C4-2B (cell line): ENCODE measurements at regions not wholly inside any gene's neighbourhood (a gene's known extent, or its start where the extent isn't known, plus 50 kb on each side); places are given as distances from the start of the nearest gene placed in this dataset.

Experiments
- CTCF ChIP-seq: fragments of 450-650 bp; conservative IDR thresholded peaks from 2 replicates; pipeline ENCODE4 v1.5.1; 2017; ENCODE audit warnings: mild to moderate bottlenecking
- ZFX ChIP-seq: fragments of 450-650 bp; IDR thresholded peaks from 2 replicates; pipeline ENCODE4 v1.6.1; 2017

GRCh38 chr1:60599574-60599973 lies 482.8 kb upstream of the NFIA start:
- TF ChIP-seq CTCF (no peak), ZFX (no peak)
